A673 (cell line): ENCODE measurements at regions not wholly inside any gene's neighbourhood (a gene's known extent, or its start where the extent isn't known, plus 50 kb on each side); places are given as distances from the start of the nearest gene placed in this dataset.

Experiments used
- BruUV-seq: library from RNA; stranded (reverse); fragments of 400-500 nt; replicated peaks from 2 replicates; lab custom pipeline; 2021; lab: Mats Ljungman, UMichigan
- CTCF ChIA-PET: fragments of 300-600 bp; sonication (Branson Sonifier 250); formaldehyde crosslinking; loops from one replicate; lab custom pipeline; 2022; ENCODE audit warnings: antibody characterized with exemption; lab: Charles Lee
- POLR2A ChIA-PET: fragments of 300-600 bp; sonication (Branson Sonifier 250); formaldehyde crosslinking; loops from one replicate; lab custom pipeline; 2022; ENCODE audit warnings: antibody characterized with exemption; ENCODE audit not compliant: low non-redundant PET; lab: Charles Lee
- DNase-seq: peaks from one replicate; pipeline ENCODE4 v3.0.0-alpha.2; 2015; ENCODE audit warnings: low spot score
- H3K27ac ChIP-seq: fragments of 200-600 bp; sonication (generic); 2 replicates; pipeline ENCODE4 v1.5.1; 2016; ENCODE audit warnings: mixed run types, low read depth, mild to moderate bottlenecking, mixed read lengths, antibody characterized with exemption, low read length; ENCODE audit not compliant: poor library complexity, severe bottlenecking
- H3K27me3 ChIP-seq: fragments of 200-600 bp; sonication (generic); replicated peaks from 2 replicates; pipeline ENCODE4 v1.6.1; 2017; ENCODE audit warnings: mixed run types, low read depth, mild to moderate bottlenecking, mixed read lengths, antibody characterized with exemption, low read length; ENCODE audit not compliant: insufficient read depth, poor library complexity
- H3K36me3 ChIP-seq: fragments of 200-600 bp; sonication (generic); 2 replicates; pipeline ENCODE4 v1.6.1; 2016; ENCODE audit warnings: mixed run types, mild to moderate bottlenecking, mixed read lengths, antibody characterized with exemption, low read length; ENCODE audit not compliant: insufficient read depth, poor library complexity, severe bottlenecking
- H3K4me1 ChIP-seq: fragments of 200-600 bp; sonication (generic); 2 replicates; pipeline ENCODE4 v1.6.1; 2017; ENCODE audit warnings: mixed run types, mild to moderate bottlenecking, mixed read lengths, antibody characterized with exemption, low read length; ENCODE audit not compliant: insufficient read depth, poor library complexity, severe bottlenecking
- H3K4me3 ChIP-seq: fragments of 200-600 bp; sonication (generic); 2 replicates; pipeline ENCODE4 v1.5.1; 2016; ENCODE audit warnings: low read depth, mixed run types, mild to moderate bottlenecking, mixed read lengths, low read length; ENCODE audit not compliant: poor library complexity, severe bottlenecking
- H3K9me3 ChIP-seq: fragments of 200-600 bp; sonication (generic); 2 replicates; pipeline ENCODE4 v1.6.1; 2016; ENCODE audit warnings: mixed run types, low read depth, mild to moderate bottlenecking, mixed read lengths, antibody characterized with exemption, low read length; ENCODE audit not compliant: poor library complexity, severe bottlenecking
- CTCF ChIP-seq: fragments of 300-800, 200-600 bp; sonication (generic); conservative IDR thresholded peaks from 2 replicates; pipeline ENCODE4 v1.5.1; 2017; ENCODE audit warnings: low read depth, mild to moderate bottlenecking, antibody characterized with exemption, low read length, moderate library complexity, mixed read lengths
- EZH2 ChIP-seq: fragments of 200-600 bp; sonication (generic); IDR thresholded peaks from 2 replicates; pipeline ENCODE4 v1.6.1; 2017; ENCODE audit warnings: borderline replicate concordance, low read depth, mild to moderate bottlenecking, mixed read lengths, antibody characterized with exemption, low read length; ENCODE audit not compliant: poor library complexity, severe bottlenecking
- intact Hi-C: fragments of 100-400 bp; cut with micrococcal nuclease; formaldehyde crosslinking; loops from one replicate; pipeline ENCODE4 v1.10.0; 2022; ENCODE audit not compliant: unreplicated experiment

GRCh38 chr15:96503276-96503675 lies 172.8 kb downstream of the NR2F2 start:
- Histone ChIP-seq H3K4me3 (no peak overlapping the region), H3K9me3 (no peaks in the 10 kb centered on the region), H3K27ac (no peak overlapping the region), H3K36me3 (no peaks in the 10 kb centered on the region), H3K27me3 (no peaks in the 10 kb centered on the region), H3K4me1 (no peaks in the 10 kb centered on the region)
- TF ChIP-seq EZH2: no peak
- no peak for TF ChIP-seq CTCF
- no TSS peak for BruUV-seq
- CTCF ChIA-PET: no interaction called here
- DNase-seq: no peak
- intact Hi-C loops: no loop called here
- POLR2A ChIA-PET: no interaction called here

- CTCF ChIA-PET: no interaction called here
- TF ChIP-seq CTCF: no peak
- TF ChIP-seq EZH2: no peak
- Histone ChIP-seq H3K27ac (no peak overlapping the region), H3K36me3 (no peaks in the 10 kb centered on the region), H3K9me3 (no peaks in the 10 kb centered on the region), H3K4me3 (no peak overlapping the region), H3K27me3 (no peaks in the 10 kb centered on the region), H3K4me1 (no peaks in the 10 kb centered on the region)
- BruUV-seq: no TSS peak
- POLR2A ChIA-PET: no interaction called here
- DNase-seq: no peak
- intact Hi-C loops: no loop called here
Observed at GRCh38 chr15:96504371-96504770, 173.9 kb downstream of the NR2F2 start.

GRCh38 chr15:96505014-96505413 lies 174.5 kb downstream of the NR2F2 start:
- H3K27me3 ChIP-seq: no peaks in the 10 kb centered on the region
- DNase-seq: no peak
- POLR2A ChIA-PET: no interaction called here
- intact Hi-C loops: no loop called here
- no peak overlapping the region for H3K4me3 ChIP-seq
- BruUV-seq: no TSS peak
- CTCF ChIA-PET: no interaction called here
- no peak for TF ChIP-seq EZH2
- no peak for TF ChIP-seq CTCF
- H3K27ac ChIP-seq: no peak overlapping the region
- no peaks in the 10 kb centered on the region for H3K4me1 ChIP-seq
- no peaks in the 10 kb centered on the region for H3K9me3 ChIP-seq
- H3K36me3 ChIP-seq: no peaks in the 10 kb centered on the region
